ENCODE measurements at regions not wholly inside any gene's neighbourhood (a gene's known extent, or its start where the extent isn't known, plus 50 kb on each side); places are given as distances from the start of the nearest gene placed in this dataset.

- TF ChIP-seq CTCF (IDR thresholded peaks at IDR 0.05; ENCODE audit: low read depth, low read length) (no peak), POLR2A (IDR thresholded peaks at IDR 0.05; ENCODE audit: extremely low read depth, insufficient read length) (no peak), MAX (IDR thresholded peaks at IDR 0.05; ENCODE audit: low read depth, low read length) (no peak)
These were observed 308.0 kb upstream of the ATXN7L3B start for GRCh38 chr12:74229671-74230070.
